OCI-LY1 (cell line): ENCODE measurements at regions not wholly inside any gene's neighbourhood (a gene's known extent, or its start where the extent isn't known, plus 50 kb on each side); places are given as distances from the start of the nearest gene placed in this dataset.

Experiments used
- H2AFZ ChIP-seq: fragments of 200-600 bp; sonication (generic), shearing (Covaris generic); 2 replicates; pipeline ENCODE4 v1.6.0; 2014; ENCODE audit warnings: antibody characterized with exemption, mild to moderate bottlenecking, low read length
- H3F3A ChIP-seq: fragments of 200-600 bp; sonication (generic), shearing (Covaris generic); 2 replicates; pipeline ENCODE4 v1.6.0; 2014; ENCODE audit warnings: mild to moderate bottlenecking, antibody characterized with exemption, low read length, moderate library complexity; ENCODE audit not compliant: insufficient read depth
- H3K27ac ChIP-seq: fragments of 200-600 bp; sonication (generic); 2 replicates; pipeline ENCODE4 v1.5.1; 2014; ENCODE audit warnings: low read length, mixed run types, mild to moderate bottlenecking, low read depth; ENCODE audit not compliant: poor library complexity, severe bottlenecking
- H3K27me3 ChIP-seq: fragments of 200-600 bp; sonication (generic); 2 replicates; pipeline ENCODE4 v1.6.0; 2014; ENCODE audit warnings: antibody characterized with exemption, mild to moderate bottlenecking, low read length, moderate library complexity; ENCODE audit not compliant: insufficient read depth
- H3K36me3 ChIP-seq: fragments of 200-600 bp; sonication (generic); 2 replicates; pipeline ENCODE4 v1.6.1; 2014; ENCODE audit warnings: mild to moderate bottlenecking, antibody characterized with exemption, low read length, moderate library complexity, mixed read lengths; ENCODE audit not compliant: insufficient read depth
- H3K4me1 ChIP-seq: fragments of 200-600 bp; sonication (generic); 2 replicates; pipeline ENCODE4 v1.5.1; 2014; ENCODE audit warnings: mild to moderate bottlenecking, low read length, moderate library complexity; ENCODE audit not compliant: insufficient read depth, severe bottlenecking
- H3K4me2 ChIP-seq: fragments of 200-600 bp; sonication (generic), shearing (Covaris generic); 2 replicates; pipeline ENCODE4 v1.6.1; 2014; ENCODE audit warnings: low read length
- H3K4me3 ChIP-seq: fragments of 200-600 bp; sonication (generic); 2 replicates; pipeline ENCODE4 v1.5.1; 2014; ENCODE audit warnings: low read length, low read depth, mild to moderate bottlenecking, mixed read lengths; ENCODE audit not compliant: poor library complexity, severe bottlenecking
- H3K79me2 ChIP-seq: fragments of 200-600 bp; shearing (Covaris generic); 2 replicates; pipeline ENCODE4 v1.6.1; 2016; ENCODE audit warnings: mixed run types, low read length, mixed read lengths; ENCODE audit not compliant: insufficient read depth
- H3K9ac ChIP-seq: fragments of 200-600 bp; sonication (generic), shearing (Covaris generic); 2 replicates; pipeline ENCODE4 v1.6.1; 2014; ENCODE audit warnings: mild to moderate bottlenecking, low read length, mixed read lengths
- H3K9me2 ChIP-seq: fragments of 200-600 bp; sonication (generic), shearing (Covaris generic); 2 replicates; pipeline ENCODE4 v1.6.1; 2014; ENCODE audit warnings: low read depth, mild to moderate bottlenecking, low read length, mixed read lengths
- H3K9me3 ChIP-seq: fragments of 200-600 bp; shearing (Covaris generic); 2 replicates; pipeline ENCODE4 v1.6.1; 2014; ENCODE audit warnings: low read length, mixed read lengths
- H4K20me1 ChIP-seq: fragments of 200-600 bp; sonication (generic), shearing (Covaris generic); 2 replicates; pipeline ENCODE4 v1.6.0; 2016; ENCODE audit warnings: mild to moderate bottlenecking, low read length; ENCODE audit not compliant: insufficient read depth
- EZH2 ChIP-seq: fragments of 200-600 bp; sonication (generic), shearing (Covaris generic); IDR thresholded peaks from 2 replicates; pipeline ENCODE4 v1.8.0; 2017; ENCODE audit warnings: borderline replicate concordance, mixed run types, mild to moderate bottlenecking, antibody characterized with exemption, low read length, moderate library complexity, mixed read lengths
- TF ChIP-seq, protein P1 (sequence below): fragments of 200-600 bp; sonication (generic), shearing (Covaris generic); IDR thresholded peaks from 2 replicates; pipeline ENCODE4 v1.5.1; 2017; ENCODE audit warnings: mild to moderate bottlenecking, antibody characterized with exemption, low read length, moderate library complexity, mixed read lengths

DNA sequence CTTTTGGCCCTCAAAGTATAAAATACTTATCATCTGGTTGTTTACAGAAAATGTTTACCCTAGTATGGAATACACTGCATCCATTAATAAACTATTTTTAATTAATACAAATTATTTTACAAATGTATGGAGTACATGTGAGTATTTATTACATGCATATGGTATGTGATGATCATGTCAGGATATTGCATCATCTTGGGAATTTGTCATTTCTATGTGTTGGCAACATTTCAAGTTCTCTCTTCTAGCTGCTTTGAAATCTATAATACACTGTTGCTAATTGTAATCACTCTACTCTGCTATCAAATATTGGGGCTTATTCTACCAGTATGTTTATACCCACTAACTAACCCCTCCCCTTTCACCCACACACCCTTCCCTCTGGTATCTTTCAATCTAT, 103.9 kb upstream of the THSD7A start:
- no peaks in the 10 kb centered on the region for H3K36me3 ChIP-seq
- no peaks in the 10 kb centered on the region for H3K9me2 ChIP-seq
- TF ChIP-seq, protein P1, sequence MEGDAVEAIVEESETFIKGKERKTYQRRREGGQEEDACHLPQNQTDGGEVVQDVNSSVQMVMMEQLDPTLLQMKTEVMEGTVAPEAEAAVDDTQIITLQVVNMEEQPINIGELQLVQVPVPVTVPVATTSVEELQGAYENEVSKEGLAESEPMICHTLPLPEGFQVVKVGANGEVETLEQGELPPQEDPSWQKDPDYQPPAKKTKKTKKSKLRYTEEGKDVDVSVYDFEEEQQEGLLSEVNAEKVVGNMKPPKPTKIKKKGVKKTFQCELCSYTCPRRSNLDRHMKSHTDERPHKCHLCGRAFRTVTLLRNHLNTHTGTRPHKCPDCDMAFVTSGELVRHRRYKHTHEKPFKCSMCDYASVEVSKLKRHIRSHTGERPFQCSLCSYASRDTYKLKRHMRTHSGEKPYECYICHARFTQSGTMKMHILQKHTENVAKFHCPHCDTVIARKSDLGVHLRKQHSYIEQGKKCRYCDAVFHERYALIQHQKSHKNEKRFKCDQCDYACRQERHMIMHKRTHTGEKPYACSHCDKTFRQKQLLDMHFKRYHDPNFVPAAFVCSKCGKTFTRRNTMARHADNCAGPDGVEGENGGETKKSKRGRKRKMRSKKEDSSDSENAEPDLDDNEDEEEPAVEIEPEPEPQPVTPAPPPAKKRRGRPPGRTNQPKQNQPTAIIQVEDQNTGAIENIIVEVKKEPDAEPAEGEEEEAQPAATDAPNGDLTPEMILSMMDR: no peak
- no peak for TF ChIP-seq EZH2
- no peaks in the 10 kb centered on the region for H3K79me2 ChIP-seq
- no peaks in the 10 kb centered on the region for H3F3A ChIP-seq
- H3K4me3 ChIP-seq: no peak overlapping the region
- no peak overlapping the region for H3K9ac ChIP-seq
- no peak overlapping the region for H2AFZ ChIP-seq
- no peaks in the 10 kb centered on the region for H3K4me1 ChIP-seq
- H3K27me3 ChIP-seq: no peaks in the 10 kb centered on the region
- H4K20me1 ChIP-seq: no peaks in the 10 kb centered on the region
- no peak overlapping the region for H3K27ac ChIP-seq
- H3K4me2 ChIP-seq: no peak overlapping the region
- no peaks in the 10 kb centered on the region for H3K9me3 ChIP-seq

DNA sequence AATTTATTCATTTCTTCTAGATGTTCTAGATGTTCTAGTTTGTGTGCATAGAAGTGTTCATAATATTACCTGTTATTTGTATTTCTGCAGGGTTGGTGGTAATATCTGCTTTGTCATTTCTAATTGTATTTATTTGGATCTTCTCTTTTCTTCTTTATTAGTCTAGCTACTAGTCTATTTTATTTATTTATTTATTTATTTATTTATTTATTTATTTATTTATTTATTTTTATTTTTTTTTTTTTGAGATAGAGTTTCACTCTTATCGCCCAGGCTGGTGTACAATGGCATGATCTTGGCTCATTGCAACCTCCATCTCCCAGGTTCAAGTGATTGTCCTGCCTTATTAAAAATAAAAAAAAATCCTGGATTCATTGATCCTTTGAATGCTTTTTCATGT, 114.8 kb upstream of the THSD7A start:
- no peak overlapping the region for H3K4me2 ChIP-seq
- H3K9me2 ChIP-seq: no peaks in the 10 kb centered on the region
- H3K9me3 ChIP-seq: no peaks in the 10 kb centered on the region
- no peaks in the 10 kb centered on the region for H3K4me1 ChIP-seq
- no peak overlapping the region for H2AFZ ChIP-seq
- H3F3A ChIP-seq: no peaks in the 10 kb centered on the region
- H4K20me1 ChIP-seq: no peaks in the 10 kb centered on the region
- no peak overlapping the region for H3K9ac ChIP-seq
- no peaks in the 10 kb centered on the region for H3K27me3 ChIP-seq
- TF ChIP-seq, protein P1: no peak
- TF ChIP-seq EZH2: no peak
- H3K4me3 ChIP-seq: no peak overlapping the region
- H3K36me3 ChIP-seq: no peaks in the 10 kb centered on the region
- no peaks in the 10 kb centered on the region for H3K79me2 ChIP-seq
- H3K27ac ChIP-seq: no peak overlapping the region

DNA sequence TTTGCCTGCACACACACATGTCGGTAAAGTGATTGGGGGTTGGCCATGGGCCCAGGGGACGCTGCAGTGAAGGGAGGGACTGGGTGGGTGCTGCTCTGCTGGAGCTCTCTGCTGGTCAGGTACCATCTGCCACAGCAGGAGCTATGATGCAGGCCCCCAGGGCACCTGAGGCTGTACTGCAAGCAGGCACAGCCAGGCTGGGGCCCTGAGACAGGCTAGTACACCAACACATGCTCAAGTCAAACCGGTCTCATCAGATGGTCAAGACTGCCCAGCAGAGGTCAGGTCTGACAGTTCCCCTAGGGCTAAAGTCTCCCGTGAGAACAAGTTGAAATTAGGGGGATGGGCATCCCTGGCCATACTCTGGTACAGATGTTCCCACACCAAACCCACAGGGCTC, 118.3 kb upstream of the THSD7A start:
- no peaks in the 10 kb centered on the region for H3K27me3 ChIP-seq
- no peaks in the 10 kb centered on the region for H3K9me3 ChIP-seq
- no peaks in the 10 kb centered on the region for H4K20me1 ChIP-seq
- no peaks in the 10 kb centered on the region for H3K9me2 ChIP-seq
- TF ChIP-seq, protein P1: no peak
- TF ChIP-seq EZH2: no peak
- no peak overlapping the region for H3K4me2 ChIP-seq
- no peaks in the 10 kb centered on the region for H3F3A ChIP-seq
- H3K27ac ChIP-seq: no peak overlapping the region
- H3K4me1 ChIP-seq: no peaks in the 10 kb centered on the region
- no peaks in the 10 kb centered on the region for H3K36me3 ChIP-seq
- no peak overlapping the region for H2AFZ ChIP-seq
- no peak overlapping the region for H3K9ac ChIP-seq
- H3K4me3 ChIP-seq: no peak overlapping the region
- no peaks in the 10 kb centered on the region for H3K79me2 ChIP-seq
